ENCODE measurements at regions not wholly inside any gene's neighbourhood (a gene's known extent, or its start where the extent isn't known, plus 50 kb on each side); places are given as distances from the start of the nearest gene placed in this dataset.

GRCh38 chr13:31591642-31592233 is 147.6 kb upstream of the RXFP2 start (continued):
- no peak for TF ChIP-seq ZBTB40 (IDR thresholded peaks at IDR 0.05; ENCODE audit: borderline replicate concordance)
- TF ChIP-seq POLR2AphosphoS2 (IDR thresholded peaks at IDR 0.05; ENCODE audit: low read depth, low read length): no peak

GRCh38 chr13:31594056-31594455 is 145.3 kb upstream of the RXFP2 start:
- ChIA-PET SMC1A (ENCODE audit: uncharacterized antibody, unreplicated experiment) (interaction anchor here (1.4 kb wide), 1 partner anchor 24 kb away, joined by 3 read pairs; no protein-coding TSS in a partner anchor), CTCF (no interaction called here), POLR2A (no interaction called here), RAD21 (ENCODE audit: unreplicated experiment) (no interaction called here)
- H3K27me3 ChIP-seq (replicated peaks in 1 of 2; ENCODE audit: control insufficient read depth in 2 of 2, insufficient read depth in 2 of 2, low read length in 1 of 2): no peaks in the 10 kb centered on the region
- TF ChIP-seq CHD1 (IDR thresholded peaks at IDR 0.05; ENCODE audit: low read depth, low read length) (no peak), NR2F1 (conservative IDR thresholded peaks at IDR 0.05) (no peak), PBX3 (IDR thresholded peaks at IDR 0.05; ENCODE audit: insufficient replicate concordance, low read depth, low read length) (no peak), MEF2A (IDR thresholded peaks at IDR 0.05; ENCODE audit: insufficient read depth, low read depth, low read length) (no peak), EZH2 (IDR thresholded peaks at IDR 0.05; ENCODE audit: borderline replicate concordance, control insufficient read depth, low read depth, low read length) (no peak), ZNF384 (IDR thresholded peaks at IDR 0.05; ENCODE audit: borderline replicate concordance, low read depth, low read length) (no peak), LARP7 (IDR thresholded peaks at IDR 0.05) (no peak), PAX8 (IDR thresholded peaks at IDR 0.05) (no peak), IRF5 (IDR thresholded peaks at IDR 0.05; ENCODE audit: borderline replicate concordance) (no peak), NBN (IDR thresholded peaks at IDR 0.05) (no peak)
- H3K36me3 ChIP-seq (ENCODE audit: control insufficient read depth in 2 of 2, insufficient read depth in 2 of 2, low read length in 1 of 2): no peaks in the 10 kb centered on the region
- H3K4me2 ChIP-seq (ENCODE audit: control insufficient read depth, insufficient read depth): no peak overlapping the region
- H3K9ac ChIP-seq (ENCODE audit: control insufficient read depth, insufficient read depth, low read length): no peak overlapping the region
- ATAC-seq (no peak), DNase-seq (ENCODE audit: low read depth, low spot score) (no peak), FAIRE-seq (no peak)
- H3K79me2 ChIP-seq (ENCODE audit: control insufficient read depth, insufficient read depth, low read length): no peaks in the 10 kb centered on the region
- BruUV-seq (replicated peaks): no TSS peak
- WGBS (ENCODE audit: insufficient coverage, insufficient replicate concordance, low lambda C conversion rate, missing lambda C conversion rate): 26% methylated on average over 5 of the region's 5 CpGs
- H3K9me3 ChIP-seq (replicated peaks; ENCODE audit: control insufficient read depth, insufficient read depth, low read length): no peaks in the 10 kb centered on the region
- no peak overlapping the region for H3K27ac ChIP-seq (ENCODE audit: control insufficient read depth, insufficient read depth)
- intact Hi-C loops (cut with micrococcal nuclease; ENCODE audit: unreplicated experiment) (no loop called here), in situ Hi-C loops (cut with MboI) (no loop called here)
- no peaks in the 10 kb centered on the region for H4K20me1 ChIP-seq (ENCODE audit: control insufficient read depth, insufficient read depth)
- H3K4me3 ChIP-seq: no peak overlapping the region
- H3K4me1 ChIP-seq (ENCODE audit: control insufficient read depth, insufficient read depth, low read length): no peaks in the 10 kb centered on the region
- H2AFZ ChIP-seq (ENCODE audit: control insufficient read depth, low read depth, low read length): no peak overlapping the region

Measured in GM12878 (cell line).